Body of pancreas (tissue), 4 donors: ENCODE measurements at regions not wholly inside any gene's neighbourhood (a gene's known extent, or its start where the extent isn't known, plus 50 kb on each side); places are given as distances from the start of the nearest gene placed in this dataset.

Source experiments
- POLR2A ChIP-seq, 3 donors: fragments of 450-650 bp; IDR thresholded peaks; one replicate each; pipeline ENCODE4 v1.6.1; 2016; ENCODE audit warnings: antibody characterized with exemption in 3 of 3, mild to moderate bottlenecking in 2 of 3
- TF ChIP-seq, protein P1 (sequence below), 7 experiments: fragments of 450-650 bp in 4 of 7; fragments of 200-600 bp in 3 of 7; sonication (generic) in 3 of 7; IDR thresholded peaks; one replicate each; pipeline ENCODE4 v1.5.1; 2016 to 2019; ENCODE audit warnings: antibody characterized with exemption in 7 of 7

DNA sequence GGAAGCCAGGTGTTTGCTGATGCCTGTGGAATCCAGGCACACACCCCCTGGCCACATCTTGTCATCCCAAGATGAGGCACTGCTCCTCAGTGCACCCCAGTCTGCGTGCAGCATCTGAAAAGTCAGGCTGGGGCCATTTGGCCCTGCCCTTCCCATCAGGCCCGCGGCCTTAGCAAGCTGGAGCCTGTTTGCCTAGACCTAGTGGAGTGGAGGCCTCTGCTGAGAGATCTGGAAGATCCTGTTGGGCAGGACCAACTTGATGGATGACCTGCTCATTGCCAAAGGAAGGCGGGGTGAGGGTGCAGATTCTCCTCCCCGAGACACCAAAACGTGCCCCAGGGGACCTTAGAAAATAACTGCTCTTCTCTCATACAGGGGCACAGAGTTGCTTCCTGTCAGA lies 220.2 kb downstream of the SHQ1 start:
- TF ChIP-seq, protein P1, sequence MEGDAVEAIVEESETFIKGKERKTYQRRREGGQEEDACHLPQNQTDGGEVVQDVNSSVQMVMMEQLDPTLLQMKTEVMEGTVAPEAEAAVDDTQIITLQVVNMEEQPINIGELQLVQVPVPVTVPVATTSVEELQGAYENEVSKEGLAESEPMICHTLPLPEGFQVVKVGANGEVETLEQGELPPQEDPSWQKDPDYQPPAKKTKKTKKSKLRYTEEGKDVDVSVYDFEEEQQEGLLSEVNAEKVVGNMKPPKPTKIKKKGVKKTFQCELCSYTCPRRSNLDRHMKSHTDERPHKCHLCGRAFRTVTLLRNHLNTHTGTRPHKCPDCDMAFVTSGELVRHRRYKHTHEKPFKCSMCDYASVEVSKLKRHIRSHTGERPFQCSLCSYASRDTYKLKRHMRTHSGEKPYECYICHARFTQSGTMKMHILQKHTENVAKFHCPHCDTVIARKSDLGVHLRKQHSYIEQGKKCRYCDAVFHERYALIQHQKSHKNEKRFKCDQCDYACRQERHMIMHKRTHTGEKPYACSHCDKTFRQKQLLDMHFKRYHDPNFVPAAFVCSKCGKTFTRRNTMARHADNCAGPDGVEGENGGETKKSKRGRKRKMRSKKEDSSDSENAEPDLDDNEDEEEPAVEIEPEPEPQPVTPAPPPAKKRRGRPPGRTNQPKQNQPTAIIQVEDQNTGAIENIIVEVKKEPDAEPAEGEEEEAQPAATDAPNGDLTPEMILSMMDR (IDR thresholded peaks at IDR 0.05): no peak
- TF ChIP-seq POLR2A (IDR thresholded peaks at IDR 0.05): no peak
